Large intestine (tissue), 3 donors: ENCODE measurements at regions not wholly inside any gene's neighbourhood (a gene's known extent, or its start where the extent isn't known, plus 50 kb on each side); places are given as distances from the start of the nearest gene placed in this dataset.

Source experiments
- DNase-seq, 2 donors: peaks; one replicate each; pipeline versions ENCODE4 v3.0.0 to v3.0.0-alpha.2; 2013
- H3K27ac ChIP-seq: one replicate; pipeline ENCODE4 v1.5.1; 2013; ENCODE audit warnings: low read length
- H3K27me3 ChIP-seq: 2 replicates; pipeline ENCODE4 v1.6.1; 2013; ENCODE audit warnings: low read length; ENCODE audit not compliant: control insufficient read depth, insufficient read depth
- H3K36me3 ChIP-seq: 2 replicates; pipeline ENCODE4 v1.6.1; 2013; ENCODE audit warnings: low read length; ENCODE audit not compliant: control insufficient read depth, insufficient read depth
- H3K4me1 ChIP-seq: one replicate; pipeline ENCODE4 v1.6.1; 2013; ENCODE audit warnings: low read length; ENCODE audit not compliant: control insufficient read depth, insufficient read depth
- H3K4me3 ChIP-seq: one replicate; pipeline ENCODE4 v1.5.1; 2013; ENCODE audit warnings: low read length
- H3K9me3 ChIP-seq: one replicate; pipeline ENCODE4 v1.6.1; 2013; ENCODE audit warnings: mild to moderate bottlenecking, low read depth, low read length, moderate library complexity; ENCODE audit not compliant: control insufficient read depth
- WGBS: methylation state at CpG from one replicate; pipeline ENCODE4 v1.1.5; 2013; ENCODE audit warnings: low lambda C conversion rate; ENCODE audit not compliant: insufficient coverage; 5-methylcytosine and 5-hydroxymethylcytosine counted together

DNA sequence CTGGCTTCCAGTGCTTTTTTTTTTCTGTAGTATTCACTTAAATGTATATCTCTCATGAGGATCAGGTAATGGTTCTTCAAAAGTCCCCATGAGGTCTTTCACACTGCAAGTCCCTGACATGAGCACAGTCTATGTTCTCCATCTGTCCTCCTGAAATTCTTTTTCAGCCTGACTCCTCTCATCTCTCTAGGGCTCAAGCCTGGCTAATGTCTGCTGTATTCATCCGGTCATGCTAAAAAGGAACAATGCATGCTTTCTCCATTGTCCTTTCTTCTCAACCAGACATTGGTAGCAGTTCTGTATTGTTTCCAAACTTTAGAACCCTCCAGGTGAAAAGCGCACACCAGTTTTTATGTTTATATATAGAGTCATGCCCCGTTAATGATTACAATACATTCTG, 368.3 kb upstream of the OLFM3 start:
- Histone ChIP-seq H3K27me3 (no peaks in the 10 kb centered on the region), H3K4me3 (no peak overlapping the region), H3K27ac (no peak overlapping the region), H3K4me1 (no peaks in the 10 kb centered on the region), H3K36me3 (no peaks in the 10 kb centered on the region), H3K9me3 (no peaks in the 10 kb centered on the region)
- WGBS, result no CpG with 5 or more reads among the region's 3 CpGs
- DNase-seq, result no peak

- H3K27ac ChIP-seq, result no peak overlapping the region
- H3K4me1 ChIP-seq, result no peaks in the 10 kb centered on the region
- no peaks in the 10 kb centered on the region for H3K27me3 ChIP-seq
- H3K9me3 ChIP-seq, result no peaks in the 10 kb centered on the region
- no peaks in the 10 kb centered on the region for H3K36me3 ChIP-seq
- no peak for DNase-seq
- 85% methylated on average over 2 of the region's 5 CpGs for WGBS
- no peak overlapping the region for H3K4me3 ChIP-seq
These were observed 339.9 kb upstream of the OLFM3 start for GRCh38 chr1:102336602-102337001.

DNA sequence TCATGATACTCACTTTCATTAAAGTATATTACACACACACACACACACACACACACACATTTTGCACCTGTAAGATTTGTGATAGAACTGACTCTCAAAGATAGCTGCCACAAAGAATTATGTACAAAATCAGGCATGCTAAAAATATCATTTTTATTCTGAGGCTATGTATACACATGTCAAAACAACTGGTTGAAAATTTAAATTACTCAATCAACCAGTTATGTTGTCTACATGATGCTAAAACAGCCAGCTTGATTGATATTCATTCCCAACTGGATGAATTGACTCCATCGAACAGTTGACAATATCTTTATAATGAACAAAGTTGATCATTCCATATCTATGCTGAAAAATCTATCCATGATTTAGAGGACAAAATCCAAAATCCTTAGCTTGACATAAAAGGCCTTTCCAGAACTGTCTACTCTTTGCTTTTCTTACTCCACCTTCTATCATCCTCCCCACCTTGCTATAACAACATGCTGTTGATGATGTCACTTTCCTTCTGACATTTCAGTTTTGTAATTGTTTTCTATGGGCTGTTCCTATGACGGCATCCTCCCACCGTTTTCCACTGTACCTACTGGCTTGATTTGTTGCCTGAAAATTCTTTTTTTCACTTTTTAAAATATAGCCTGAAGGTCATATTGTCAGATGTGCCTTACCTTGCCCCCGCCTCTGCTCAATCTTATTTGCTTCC, 321.5 kb upstream of the OLFM3 start:
- no peaks in the 10 kb centered on the region for H3K9me3 ChIP-seq
- no peaks in the 10 kb centered on the region for H3K27me3 ChIP-seq
- H3K4me1 ChIP-seq, result no peaks in the 10 kb centered on the region
- 100% methylated on average over 1 of the region's 4 CpGs for WGBS
- H3K36me3 ChIP-seq, result no peaks in the 10 kb centered on the region
- no peak overlapping the region for H3K4me3 ChIP-seq
- no peak for DNase-seq
- H3K27ac ChIP-seq, result no peak overlapping the region

DNA sequence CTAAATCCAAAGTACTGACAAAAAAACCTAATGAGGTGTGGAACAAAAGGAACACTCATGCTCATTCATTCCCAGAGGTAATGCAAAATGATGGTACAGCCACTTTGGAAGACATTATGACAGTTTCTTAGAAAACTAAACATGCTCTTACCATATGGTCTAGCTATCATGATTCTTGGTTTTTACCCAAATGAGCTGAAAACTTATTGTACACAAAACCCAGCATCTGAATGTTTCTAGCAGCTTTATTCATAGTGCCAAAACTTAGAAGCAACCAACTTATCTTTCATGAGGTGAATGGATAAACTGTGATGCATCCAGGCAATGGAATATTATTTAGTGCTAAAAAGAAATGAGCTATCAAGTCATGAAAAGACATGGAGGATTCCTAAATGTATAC, 318.4 kb upstream of the OLFM3 start:
- no peaks in the 10 kb centered on the region for H3K27me3 ChIP-seq
- no peaks in the 10 kb centered on the region for H3K9me3 ChIP-seq
- H3K36me3 ChIP-seq, result no peaks in the 10 kb centered on the region
- DNase-seq, result no peak
- H3K27ac ChIP-seq, result no peak overlapping the region
- H3K4me3 ChIP-seq, result no peak overlapping the region
- H3K4me1 ChIP-seq, result no peaks in the 10 kb centered on the region

GRCh38 chr1:102296116-102296515, 299.4 kb upstream of the OLFM3 start:
- no peaks in the 10 kb centered on the region for H3K36me3 ChIP-seq
- H3K4me3 ChIP-seq, result no peak overlapping the region
- H3K4me1 ChIP-seq, result no peaks in the 10 kb centered on the region
- no peak for DNase-seq
- no peaks in the 10 kb centered on the region for H3K27me3 ChIP-seq
- WGBS, result no CpG with 5 or more reads among the region's 3 CpGs
- no peaks in the 10 kb centered on the region for H3K9me3 ChIP-seq
- no peak overlapping the region for H3K27ac ChIP-seq

DNA sequence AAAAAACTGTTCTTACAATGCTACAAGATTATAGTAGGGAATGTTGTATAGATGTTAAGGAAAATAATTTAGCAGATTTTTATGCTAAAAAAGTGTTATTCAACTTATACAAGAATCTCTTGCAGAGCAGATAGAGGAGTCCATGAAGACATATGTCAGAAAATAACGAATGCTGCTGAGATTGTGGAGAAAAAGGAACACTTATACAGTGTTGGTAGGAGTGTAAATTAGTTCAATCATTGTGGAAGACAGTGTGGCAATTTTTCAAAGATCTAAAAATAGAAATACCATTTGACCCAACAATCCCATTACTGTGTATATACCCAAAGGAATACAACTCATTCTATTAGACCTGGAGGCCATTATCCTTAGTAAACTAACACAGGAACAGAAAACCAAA, 286.2 kb upstream of the OLFM3 start:
- WGBS, result 80% methylated on average over 1 of the region's 1 CpG
- H3K4me3 ChIP-seq, result no peak overlapping the region
- no peaks in the 10 kb centered on the region for H3K4me1 ChIP-seq
- H3K9me3 ChIP-seq, result no peaks in the 10 kb centered on the region
- no peaks in the 10 kb centered on the region for H3K27me3 ChIP-seq
- DNase-seq, result no peak
- H3K36me3 ChIP-seq, result no peaks in the 10 kb centered on the region
- no peak overlapping the region for H3K27ac ChIP-seq

DNA sequence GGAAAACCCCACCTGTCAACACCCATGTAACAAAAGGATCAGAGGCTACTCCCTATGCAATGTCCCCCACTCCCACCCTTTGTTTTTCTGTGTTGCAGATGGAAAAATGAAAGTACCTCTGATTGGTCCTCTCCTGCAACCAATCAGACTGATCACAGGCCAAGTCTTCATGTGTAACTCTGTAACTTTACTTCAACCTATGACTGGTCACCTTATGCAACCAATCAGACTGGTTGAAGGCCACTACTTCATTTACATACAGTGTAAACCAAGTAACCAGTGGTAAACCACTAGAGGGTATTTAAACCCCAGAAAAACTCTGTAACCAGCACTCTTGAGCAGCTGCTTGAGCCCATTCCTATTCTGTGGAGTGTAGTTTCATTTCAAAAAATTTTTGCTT, 266.3 kb upstream of the OLFM3 start:
- no peaks in the 10 kb centered on the region for H3K36me3 ChIP-seq
- no peak for DNase-seq
- H3K4me3 ChIP-seq, result no peak overlapping the region
- no peaks in the 10 kb centered on the region for H3K9me3 ChIP-seq
- no peak overlapping the region for H3K27ac ChIP-seq
- H3K27me3 ChIP-seq, result no peaks in the 10 kb centered on the region
- no peaks in the 10 kb centered on the region for H3K4me1 ChIP-seq

- WGBS, result no CpG with 5 or more reads among the region's 4 CpGs
These were observed 256.2 kb upstream of the OLFM3 start for GRCh38 chr1:102252731-102253505.

DNA sequence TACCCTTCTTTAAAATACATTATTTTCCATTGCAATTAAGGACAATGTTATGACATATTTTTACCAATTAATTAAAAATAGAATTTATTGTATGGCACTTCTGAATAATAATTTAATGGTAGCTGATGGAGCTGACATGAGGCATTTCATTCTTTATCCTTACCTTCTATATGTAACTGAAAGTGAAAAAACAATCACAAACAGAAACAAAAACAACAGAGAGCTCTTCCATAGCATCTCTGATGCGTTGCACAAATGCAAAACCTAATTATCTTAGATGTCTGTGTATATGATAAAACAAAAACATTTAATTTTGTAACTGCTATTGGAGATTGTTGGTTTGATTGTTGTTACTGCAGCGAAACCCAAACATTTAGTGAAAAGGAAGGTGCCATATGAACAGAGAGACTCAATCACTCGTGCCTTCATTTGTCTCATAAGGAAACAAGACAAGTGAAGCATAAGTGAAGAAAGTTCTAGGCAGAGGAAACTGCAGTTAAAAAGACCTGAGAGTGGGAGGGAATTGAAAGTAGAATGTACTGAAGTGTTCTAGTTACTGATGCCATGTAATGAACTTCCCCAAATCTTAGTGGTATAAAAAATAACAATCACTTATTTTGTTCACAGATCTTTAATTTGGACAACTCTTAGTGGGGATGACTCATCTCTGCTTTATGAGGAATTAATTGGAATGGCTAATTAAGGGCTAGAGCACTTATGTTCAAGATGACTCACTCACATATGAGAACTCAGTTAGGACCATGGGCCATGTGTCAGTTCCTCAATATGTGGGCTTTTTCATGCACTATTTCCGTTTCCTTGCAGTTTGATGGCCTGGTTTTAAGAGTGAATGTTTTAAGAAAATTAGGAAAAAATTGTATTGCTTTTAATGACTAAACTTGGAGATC, 245.0 kb upstream of the OLFM3 start:
- Histone ChIP-seq H3K4me1 (no peaks in the 10 kb centered on the region), H3K36me3 (no peaks in the 10 kb centered on the region), H3K27ac (no peak overlapping the region), H3K4me3 (no peak overlapping the region), H3K27me3 (no peaks in the 10 kb centered on the region), H3K9me3 (no peaks in the 10 kb centered on the region)
- DNase-seq, result no peak
- WGBS, result 86% methylated on average over 3 of the region's 4 CpGs

More at GRCh38 chr1:102252731-102253505, 256.2 kb upstream of the OLFM3 start:
- H3K27ac ChIP-seq, result no peak overlapping the region
- no peak for DNase-seq
- H3K27me3 ChIP-seq, result no peaks in the 10 kb centered on the region
- H3K36me3 ChIP-seq, result no peaks in the 10 kb centered on the region
- H3K9me3 ChIP-seq, result no peaks in the 10 kb centered on the region
- no peaks in the 10 kb centered on the region for H3K4me1 ChIP-seq
- no peak overlapping the region for H3K4me3 ChIP-seq

- Histone ChIP-seq H3K9me3 (peaks cover 7% of the 10 kb centered on the region), H3K27ac (no peak overlapping the region), H3K4me1 (no peaks in the 10 kb centered on the region), H3K4me3 (no peak overlapping the region), H3K36me3 (no peaks in the 10 kb centered on the region), H3K27me3 (no peaks in the 10 kb centered on the region)
- no peak for DNase-seq
- 89% methylated on average over 3 of the region's 3 CpGs for WGBS
These were observed 242.5 kb upstream of the OLFM3 start for GRCh38 chr1:102239247-102239646.
